Hematopoietic multipotent progenitor cell treated with erythropoietin and hydrocortisone succinate and interleukin-3 and kit ligand, for 6 days (in vitro differentiated cells): ENCODE measurements at regions not wholly inside any gene's neighbourhood (a gene's known extent, or its start where the extent isn't known, plus 50 kb on each side); places are given as distances from the start of the nearest gene placed in this dataset.
A peak's percentile ranks its signal among the peaks of the same experiment; 100 is the strongest.

ENCODE experiments used
- DNase-seq: peaks from one replicate; pipeline ENCODE4 v3.0.0-alpha.2; 2015

DNA sequence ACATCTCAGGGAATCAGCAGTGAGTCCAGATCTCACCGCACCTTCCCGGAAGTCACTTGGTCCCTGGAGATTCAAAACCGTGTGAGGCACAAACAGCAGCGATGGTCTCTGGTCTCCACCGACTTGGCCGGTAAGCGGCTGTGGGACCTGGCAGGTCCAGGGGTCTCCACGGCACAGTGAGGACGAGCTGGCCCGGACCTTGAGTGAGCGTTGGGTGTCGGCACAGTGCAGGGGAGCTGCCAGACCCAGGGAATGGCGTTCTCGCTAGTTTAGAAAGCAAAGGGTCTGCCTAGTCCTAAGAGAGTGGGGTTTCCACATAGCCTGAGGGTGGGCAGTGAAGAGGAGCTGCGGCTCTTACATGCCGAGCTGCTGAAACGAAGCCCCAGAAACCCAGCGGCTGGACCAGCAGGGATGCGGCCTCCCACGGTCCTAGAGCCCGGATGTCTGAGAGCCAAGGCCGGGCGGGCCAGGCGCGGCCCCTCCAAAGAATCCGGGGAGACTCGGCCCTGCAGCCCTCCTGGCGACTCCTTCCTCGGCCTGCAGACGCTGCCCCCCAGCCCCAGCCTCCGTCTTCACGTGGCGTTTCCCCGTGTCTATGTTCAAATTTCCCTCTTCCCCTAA lies 185.0 kb downstream of the ERMARD start:
- DNase-seq, result no peak

DNA sequence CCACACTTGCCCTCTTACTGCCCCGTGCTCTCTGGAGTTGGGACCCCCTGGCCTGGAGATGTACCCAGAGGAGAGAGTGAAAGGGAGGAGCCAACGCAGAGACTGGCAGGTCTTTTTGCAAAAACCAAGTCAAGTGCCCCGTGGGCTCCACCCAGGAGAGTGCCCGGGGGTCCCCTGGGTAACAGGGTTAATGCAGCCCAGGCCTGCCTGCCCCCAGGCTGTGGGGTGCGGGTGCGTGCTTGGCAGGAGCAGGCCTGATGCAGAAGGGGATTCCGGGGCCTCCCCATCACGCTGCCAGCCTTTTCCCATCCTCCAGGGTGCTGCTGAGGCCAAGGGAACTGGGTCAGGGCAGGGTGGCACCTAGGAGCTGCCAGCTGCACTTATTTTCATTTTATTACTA lies 184.4 kb downstream of the ERMARD start:
- DNase-seq, result no peak

- DNase-seq, result no peak
Observed at GRCh38 chr6:169935348-169935718, 183.9 kb downstream of the ERMARD start.

GRCh38 chr6:169934699-169935347 lies 183.4 kb downstream of the ERMARD start:
- no peak for DNase-seq

DNA sequence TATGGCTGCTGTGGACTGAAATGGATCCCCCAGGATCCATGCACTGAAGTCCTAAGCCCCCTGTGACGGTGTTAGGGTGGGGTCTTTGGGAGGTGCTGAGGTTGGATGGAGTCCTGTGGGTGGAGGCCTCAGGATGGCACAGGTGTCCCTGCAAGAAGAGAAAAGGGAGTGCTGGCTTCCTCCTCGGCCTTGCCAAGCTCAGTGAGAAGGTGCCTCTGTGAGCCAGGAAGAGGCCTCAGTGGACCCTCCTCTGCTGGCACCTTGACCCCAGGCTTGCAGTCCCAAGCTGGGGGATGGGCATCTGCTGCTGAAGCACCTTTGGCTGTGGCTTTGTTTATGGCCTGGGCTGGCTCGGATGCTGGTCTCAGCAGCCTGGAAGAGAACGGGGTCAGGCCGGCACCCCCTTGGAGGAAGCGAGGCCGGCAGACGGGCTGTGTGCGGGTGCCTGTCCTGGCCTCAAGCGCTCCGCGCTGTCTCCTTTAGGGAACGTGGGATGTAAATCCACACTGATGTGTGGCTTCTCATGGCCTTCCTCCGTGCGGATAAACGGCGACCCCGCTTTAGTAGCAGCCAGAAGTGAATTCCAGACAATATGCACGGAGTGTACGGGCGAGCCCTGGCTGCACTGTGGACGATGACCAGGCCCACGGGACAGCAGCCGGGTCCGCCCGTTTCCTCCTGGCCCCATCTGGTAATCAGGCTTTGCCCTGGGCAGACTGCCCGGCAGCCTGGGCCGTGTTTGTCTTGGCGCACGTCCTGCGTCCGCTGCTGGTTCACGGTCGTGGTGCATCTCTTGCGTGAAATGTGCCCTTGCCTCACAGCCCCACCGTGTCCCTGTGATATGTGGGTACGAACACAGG lies 182.6 kb downstream of the ERMARD start:
- DNase-seq, result no peak

GRCh38 chr6:169933251-169933821 lies 181.9 kb downstream of the ERMARD start:
- DNase-seq, result no peak

DNA sequence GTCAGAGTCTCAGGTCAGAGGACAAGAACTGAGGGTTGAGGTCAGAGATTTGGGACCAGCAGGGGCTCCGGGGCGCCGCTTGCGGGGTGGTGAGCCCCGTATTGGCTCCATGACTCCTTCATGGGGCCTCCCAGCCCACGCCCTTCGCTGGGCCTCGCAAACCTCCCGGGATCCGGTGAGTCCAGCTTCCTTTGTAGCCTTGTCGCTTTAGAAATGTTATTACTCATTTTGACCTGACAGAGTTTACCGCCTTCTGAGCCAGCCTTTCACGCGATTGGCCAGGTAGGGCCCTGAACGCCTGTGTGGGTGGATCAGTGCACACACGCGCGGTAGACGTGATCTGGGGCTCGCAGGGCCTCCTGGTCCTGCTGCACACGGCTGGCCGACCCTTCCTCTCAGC lies 181.1 kb downstream of the ERMARD start:
- no peak for DNase-seq

DNA sequence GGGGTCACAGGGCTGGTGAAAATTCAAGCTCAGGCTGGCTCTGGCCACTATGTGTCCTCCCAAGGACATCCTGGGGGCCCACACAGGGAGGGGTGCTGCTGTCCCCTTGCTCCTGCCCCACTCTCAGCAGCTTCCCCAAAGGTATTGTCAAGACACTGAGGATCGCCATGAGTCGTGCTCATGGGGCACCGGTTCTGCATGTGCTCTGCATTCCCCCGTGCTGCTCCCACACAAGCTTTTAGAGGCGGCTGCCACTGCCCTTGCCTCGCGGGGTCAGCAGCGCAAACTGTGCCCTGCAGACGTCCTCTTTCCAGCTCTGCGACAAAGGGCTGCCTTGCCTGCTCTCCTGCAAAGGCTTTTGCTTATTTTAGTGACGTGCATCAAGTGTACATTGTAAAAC lies 179.8 kb downstream of the ERMARD start:
- DNase-seq, result no peak

DNA sequence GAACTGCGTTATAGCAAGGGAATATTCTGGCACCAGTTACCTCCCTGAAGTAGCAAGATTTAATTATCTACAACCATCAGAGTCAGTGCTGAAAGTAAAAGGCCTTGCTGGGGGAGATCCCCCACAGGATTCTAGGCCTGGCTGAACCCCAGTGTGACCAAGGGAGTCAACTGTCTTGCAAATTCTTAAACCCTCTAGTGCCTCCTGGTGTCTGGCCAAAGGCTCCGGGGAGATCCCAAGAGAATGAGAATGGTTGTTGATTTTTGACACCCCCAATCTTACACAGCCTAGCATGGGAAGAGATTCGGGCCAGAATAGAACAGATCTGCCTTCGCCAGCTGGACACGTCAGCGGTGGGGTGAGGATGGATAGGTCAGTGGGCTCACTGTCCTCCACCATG lies 179.4 kb downstream of the ERMARD start:
- no peak for DNase-seq

DNA sequence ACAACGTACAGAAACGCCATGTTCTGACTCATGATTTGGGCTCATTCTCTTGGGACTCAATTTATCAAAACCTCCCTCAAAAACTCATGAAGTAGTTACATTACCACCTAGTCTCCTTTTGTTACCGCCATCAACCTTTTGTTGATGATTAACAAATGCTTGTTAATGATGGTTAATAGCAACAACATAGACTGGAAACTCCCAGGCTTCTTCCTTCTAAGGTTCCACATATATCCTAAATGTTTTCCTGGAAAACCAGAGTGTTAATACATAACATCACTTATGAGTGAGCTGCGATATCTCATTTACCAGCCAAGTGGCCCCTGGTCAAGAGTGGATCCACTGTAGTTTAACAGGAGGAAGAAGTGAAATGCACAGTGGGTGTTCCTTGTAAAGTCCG lies 176.3 kb downstream of the ERMARD start:
- DNase-seq, result no peak

DNA sequence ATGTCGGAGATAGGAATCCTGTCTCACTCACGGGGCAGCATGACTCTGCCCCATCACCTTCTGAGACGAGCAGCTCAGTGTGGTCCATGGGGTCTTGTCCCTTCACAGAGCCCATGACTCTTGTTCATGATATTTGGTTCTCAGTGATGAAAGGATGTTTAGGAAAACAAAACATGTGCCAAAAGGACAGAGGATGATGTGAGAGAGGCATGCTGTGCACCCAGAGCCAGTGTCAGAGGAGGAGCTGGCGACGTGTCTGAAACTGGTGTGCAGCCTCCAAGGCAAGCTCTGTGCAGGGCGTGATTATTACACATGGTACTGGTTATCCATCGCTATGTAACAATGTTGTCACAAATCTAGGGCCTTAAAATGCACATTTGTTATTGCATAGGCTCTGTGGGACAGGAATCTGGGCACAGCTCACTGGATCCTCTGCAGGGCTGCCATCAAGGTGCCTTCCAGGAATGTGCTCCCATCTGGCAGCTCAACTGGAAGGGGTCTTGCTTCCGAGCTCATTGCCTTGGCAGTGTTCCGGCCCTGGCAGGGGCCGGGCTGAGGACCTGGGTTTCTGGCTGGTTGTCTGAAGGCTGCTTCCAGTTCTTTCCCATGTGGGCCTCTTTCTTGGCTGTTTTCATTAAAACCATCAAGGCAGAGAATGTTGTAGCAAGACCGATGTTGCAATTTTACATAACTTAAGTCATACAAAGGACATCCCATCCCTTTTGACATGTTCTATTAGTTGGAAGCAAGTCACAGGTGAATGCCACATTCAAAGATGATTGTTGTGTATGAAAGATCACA lies 175.4 kb downstream of the ERMARD start:
- no peak for DNase-seq

DNA sequence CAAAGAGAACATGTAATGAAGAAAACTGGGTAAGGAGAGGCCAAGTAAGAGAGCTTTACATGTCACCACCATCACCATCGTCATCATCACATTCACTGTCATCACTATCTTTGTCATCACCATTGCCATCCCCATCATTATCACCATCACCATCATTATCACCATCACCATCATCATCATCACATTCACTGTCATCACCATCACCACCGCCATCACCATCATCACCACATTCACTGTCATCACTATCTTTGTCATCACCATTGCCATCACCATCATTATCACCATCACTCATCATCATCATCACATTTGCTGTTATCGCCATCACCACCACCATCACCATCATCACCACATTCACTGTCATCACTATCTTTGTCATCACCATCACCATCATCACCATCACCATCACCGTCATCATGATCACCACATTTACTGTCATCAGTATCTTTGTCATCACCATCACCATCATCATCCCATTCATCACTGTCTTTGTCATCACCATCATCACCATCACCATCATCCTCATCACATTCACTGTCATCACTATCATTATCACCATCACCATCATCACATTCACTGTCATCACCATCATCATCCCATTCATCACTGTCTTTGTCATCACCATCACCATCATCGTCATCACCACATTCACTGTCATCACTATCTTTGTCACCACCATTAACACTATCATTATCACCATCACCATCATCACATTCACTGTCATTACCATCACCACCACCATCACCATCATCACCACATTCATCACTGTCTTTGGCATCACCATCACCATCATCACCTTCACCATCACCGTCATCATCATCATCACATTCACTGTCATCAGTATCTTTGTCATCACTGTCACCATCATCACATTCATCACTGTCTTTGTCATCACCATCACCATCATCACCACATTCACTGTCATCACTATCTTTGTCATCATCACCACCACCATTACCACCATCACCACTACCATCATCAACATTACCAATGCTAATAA lies 172.3 kb downstream of the ERMARD start:
- DNase-seq, result no peak

- DNase-seq, result peak; percentile 5
Observed at GRCh38 chr6:169921853-169922824, 170.7 kb downstream of the ERMARD start.

- DNase-seq, result no peak
Observed at GRCh38 chr6:169921217-169921616, 169.8 kb downstream of the ERMARD start.

GRCh38 chr6:169920359-169921020 lies 169.1 kb downstream of the ERMARD start:
- DNase-seq, result no peak

- no peak for DNase-seq
Observed at GRCh38 chr6:169918954-169919549, 167.6 kb downstream of the ERMARD start.

DNA sequence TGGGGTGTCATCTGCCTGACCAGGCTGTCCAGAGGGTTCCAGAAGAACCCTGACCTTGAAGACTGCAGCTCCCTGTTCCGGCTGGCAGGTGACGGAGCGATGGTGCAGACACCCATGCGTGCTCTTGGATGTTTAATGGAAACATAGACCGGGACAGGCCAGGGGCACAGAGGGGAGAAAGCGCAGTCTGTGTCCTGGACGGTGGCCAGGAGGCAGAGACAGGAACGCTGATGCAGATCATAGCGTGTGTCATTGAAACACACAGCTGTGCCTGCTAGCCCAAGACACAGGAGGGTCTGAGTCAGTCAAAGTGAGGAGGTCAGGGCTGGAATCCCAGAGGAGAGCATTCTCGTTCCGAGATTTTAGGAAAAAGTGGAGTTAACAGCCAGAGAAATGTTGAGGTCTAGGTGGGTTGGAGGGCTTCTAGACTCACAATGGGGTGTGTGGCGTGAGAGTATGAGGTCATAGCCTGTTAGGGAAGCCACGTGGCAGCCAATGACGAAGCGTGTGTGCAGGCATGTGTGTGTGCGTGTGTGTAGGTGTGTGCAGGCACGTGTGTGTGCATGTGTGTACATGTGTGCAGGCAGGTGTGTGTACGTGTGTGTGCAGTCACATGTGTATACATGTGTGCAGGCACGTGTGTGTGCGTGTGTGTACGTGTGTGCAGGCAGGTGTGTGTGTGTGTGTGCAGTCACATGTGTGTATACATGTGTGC lies 167.0 kb downstream of the ERMARD start:
- DNase-seq, result no peak

GRCh38 chr6:169917153-169917552 lies 165.7 kb downstream of the ERMARD start:
- no peak for DNase-seq
